Umbilical cord (tissue), 1 donor: ENCODE measurements at regions not wholly inside any gene's neighbourhood (a gene's known extent, or its start where the extent isn't known, plus 50 kb on each side); places are given as distances from the start of the nearest gene placed in this dataset.

ENCODE experiments used
- DNase-seq: peaks from one replicate; pipeline ENCODE4 v3.0.0-alpha.2; 2015; ENCODE audit warnings: low spot score

GRCh38 chr3:127089486-127090145 lies 103.3 kb upstream of the PRR23E start:
- DNase-seq, result no peak

- no peak for DNase-seq
Observed at GRCh38 chr3:127090218-127091160, 102.4 kb upstream of the PRR23E start.

GRCh38 chr3:127091376-127091775 lies 101.6 kb upstream of the PRR23E start:
- DNase-seq, result no peak

- DNase-seq, result no peak
Observed at GRCh38 chr3:127092368-127092767, 100.6 kb upstream of the PRR23E start.

- no peak for DNase-seq
Observed at GRCh38 chr3:127092776-127093175, 100.2 kb upstream of the PRR23E start.

DNA sequence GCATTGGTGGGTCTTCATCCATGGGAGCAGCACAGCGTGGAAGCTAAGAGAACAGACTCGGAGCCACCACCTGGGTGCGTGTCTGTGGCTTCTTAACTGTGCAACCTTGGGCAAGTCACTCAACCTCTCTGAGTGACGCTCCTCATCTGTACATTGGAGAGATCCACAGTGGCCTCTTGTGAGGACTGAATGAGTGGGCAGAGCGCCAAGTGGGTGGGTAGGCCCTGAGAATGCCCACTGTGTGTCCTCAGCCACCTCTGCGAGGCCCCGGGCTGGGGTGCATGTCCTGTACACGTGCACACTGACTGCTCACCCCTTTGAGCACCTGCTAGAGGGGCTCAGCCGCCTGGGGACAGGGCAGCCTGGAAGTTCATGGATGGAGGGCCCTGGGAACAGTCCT lies 99.6 kb upstream of the PRR23E start:
- DNase-seq, result no peak

- DNase-seq, result no peak
Observed at GRCh38 chr3:127095774-127096173, 97.2 kb upstream of the PRR23E start.

- DNase-seq, result no peak
Observed at GRCh38 chr3:127096256-127097071, 96.5 kb upstream of the PRR23E start.

GRCh38 chr3:127097072-127097405 lies 95.9 kb upstream of the PRR23E start:
- DNase-seq, result no peak

DNA sequence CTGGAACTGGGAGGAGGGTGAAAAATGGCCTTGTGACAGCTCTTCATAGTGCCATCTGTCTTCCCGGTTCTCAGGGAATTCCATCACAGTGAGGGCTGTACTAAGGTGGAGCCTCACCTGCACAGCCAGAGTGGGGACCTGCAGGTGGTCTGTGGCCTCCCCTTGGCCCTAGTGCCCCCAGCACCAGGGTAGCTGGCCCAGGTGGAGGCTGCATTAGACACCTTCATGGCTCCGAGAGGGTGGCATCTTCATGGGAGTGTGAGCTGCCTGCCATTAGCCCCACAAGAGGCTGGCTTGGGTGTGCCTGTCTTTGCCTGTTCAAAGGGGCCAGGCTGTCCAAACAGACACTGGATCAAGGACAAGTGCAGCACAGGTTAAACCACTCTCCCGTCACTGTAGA lies 95.5 kb upstream of the PRR23E start:
- no peak for DNase-seq

- no peak for DNase-seq
Observed at GRCh38 chr3:127099982-127100381, 92.9 kb upstream of the PRR23E start.

DNA sequence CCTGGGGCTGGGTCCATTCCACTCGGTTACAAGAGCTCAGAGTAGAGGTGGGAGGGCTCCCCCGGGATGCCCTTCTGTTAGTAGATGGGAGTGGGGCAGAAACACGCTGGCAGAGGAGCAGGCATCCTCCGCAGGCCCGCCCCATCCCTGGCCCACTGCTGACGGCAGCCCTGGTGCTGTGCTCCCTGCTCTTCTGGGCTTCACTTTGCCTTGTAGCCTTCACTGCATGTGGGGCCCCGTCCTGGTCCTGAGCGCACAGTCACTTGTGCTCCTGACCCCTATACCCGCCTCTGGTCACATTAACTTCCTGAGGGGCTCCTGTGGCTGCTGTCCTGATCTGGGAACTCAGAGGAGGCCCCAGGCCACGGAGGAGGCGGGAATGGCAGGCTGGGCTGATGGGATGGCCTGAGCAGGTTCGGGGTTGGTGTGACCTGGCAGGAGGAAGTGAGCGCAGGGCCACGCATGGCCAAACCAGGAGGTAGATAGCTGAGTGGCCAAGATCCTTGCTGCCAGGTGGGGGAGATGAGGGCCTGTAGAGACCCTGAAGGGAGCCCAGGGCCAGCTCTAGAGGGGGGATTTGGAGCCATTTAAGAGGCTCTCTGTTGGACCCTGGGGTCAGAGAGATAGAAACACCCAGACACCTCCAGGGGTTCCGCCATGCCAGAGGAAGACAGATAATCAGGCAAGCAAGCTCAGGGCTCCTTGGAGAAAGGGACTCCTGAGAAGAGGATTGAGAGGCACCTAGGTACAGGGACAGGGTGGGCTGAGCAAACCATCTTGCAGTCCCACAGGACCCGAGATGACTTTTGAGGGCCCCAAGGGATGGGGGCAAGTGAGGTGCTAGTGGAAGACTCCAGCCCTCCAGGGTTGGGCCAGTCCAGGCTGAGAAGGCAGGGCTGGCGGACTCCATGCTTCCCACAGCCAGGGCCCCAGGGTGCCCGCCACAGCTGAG lies 92.2 kb upstream of the PRR23E start:
- no peak for DNase-seq

GRCh38 chr3:127101411-127102187 lies 91.3 kb upstream of the PRR23E start:
- DNase-seq, result no peak

GRCh38 chr3:127102188-127102520 lies 90.8 kb upstream of the PRR23E start:
- DNase-seq, result no peak

DNA sequence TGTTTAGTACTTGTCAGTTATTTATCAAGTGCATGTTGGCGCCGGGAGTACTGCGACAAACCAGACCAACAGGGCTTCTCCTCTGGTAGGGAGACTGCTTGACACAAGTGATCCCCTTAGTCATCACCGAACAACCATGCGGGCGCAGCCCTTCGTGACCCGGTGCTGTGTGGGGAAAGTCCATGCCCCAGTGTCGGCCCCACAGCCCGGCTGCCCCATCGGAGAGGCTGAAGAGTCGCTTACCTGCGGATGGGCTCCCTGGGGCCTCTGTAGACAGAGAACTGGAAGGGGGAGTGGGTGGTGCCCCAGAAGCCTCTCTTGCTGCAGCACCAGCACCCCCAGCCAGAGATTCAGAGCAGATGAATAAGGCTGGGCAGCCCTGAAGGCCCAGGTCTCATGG lies 90.3 kb upstream of the PRR23E start:
- DNase-seq, result no peak

GRCh38 chr3:127103080-127103479 lies 89.9 kb upstream of the PRR23E start:
- DNase-seq, result no peak

DNA sequence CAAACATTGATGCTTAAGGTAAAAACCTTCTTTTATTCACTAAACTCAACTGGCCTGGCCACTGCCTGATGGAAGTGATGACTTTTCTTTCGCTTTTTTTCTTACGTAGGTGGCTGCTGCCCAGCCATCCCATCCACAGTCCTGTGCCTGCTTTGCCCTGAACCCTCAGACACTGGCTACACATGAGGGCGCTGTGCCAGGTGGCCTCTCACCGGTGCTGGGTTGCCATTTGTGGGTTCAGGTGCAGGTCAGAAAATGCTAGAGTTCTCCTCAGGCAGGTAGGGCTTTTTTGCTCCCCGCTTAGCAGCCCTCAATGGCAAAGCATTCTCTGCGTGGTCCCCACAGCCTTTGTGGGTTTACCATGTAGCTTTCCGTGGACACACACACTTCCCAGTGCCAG lies 88.3 kb upstream of the PRR23E start:
- no peak for DNase-seq

- no peak for DNase-seq
Observed at GRCh38 chr3:127105587-127105986, 87.3 kb upstream of the PRR23E start.

DNA sequence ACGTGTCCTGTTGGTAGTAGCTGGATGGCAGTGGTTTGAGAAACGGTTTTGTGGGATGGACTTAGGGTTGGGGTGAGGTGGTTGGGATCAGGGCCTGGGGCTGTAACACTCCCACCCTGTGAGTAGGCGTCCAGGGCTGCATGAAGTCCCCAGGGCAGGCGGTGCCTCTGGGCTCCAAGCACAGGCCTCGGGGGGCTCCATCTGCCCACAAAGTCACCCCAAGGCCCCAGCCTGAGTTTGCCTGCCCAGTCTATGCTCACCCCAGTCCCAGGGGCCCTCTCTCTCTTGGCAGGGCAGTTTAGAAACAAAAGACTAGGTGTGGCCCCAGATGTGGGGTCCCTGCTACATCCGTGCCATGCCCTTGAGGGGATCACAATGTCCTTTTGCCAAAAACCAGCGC lies 86.9 kb upstream of the PRR23E start:
- DNase-seq, result no peak

DNA sequence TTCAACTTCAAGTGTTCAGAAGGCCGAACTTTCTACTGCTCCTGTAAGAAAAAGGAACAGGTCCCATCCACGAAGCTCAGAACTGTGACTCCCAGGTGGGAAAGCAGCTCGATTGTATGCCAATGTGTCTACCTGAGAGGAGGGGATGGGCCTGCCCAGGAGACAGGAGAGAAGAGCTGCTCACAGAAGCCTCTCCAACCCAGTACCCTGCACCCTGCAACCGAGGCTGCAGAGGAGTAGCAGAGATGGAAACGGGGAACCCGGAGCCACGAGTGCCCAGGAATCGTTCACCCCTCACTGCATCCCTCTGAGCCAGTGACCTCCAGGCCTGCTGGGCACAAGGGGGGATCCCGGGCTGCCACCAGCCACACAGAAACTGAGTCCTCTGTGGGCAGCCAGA lies 86.5 kb upstream of the PRR23E start:
- no peak for DNase-seq

- no peak for DNase-seq
Observed at GRCh38 chr3:127107002-127107401, 85.9 kb upstream of the PRR23E start.
